ENCODE measurements at regions not wholly inside any gene's neighbourhood (a gene's known extent, or its start where the extent isn't known, plus 50 kb on each side); places are given as distances from the start of the nearest gene placed in this dataset.
A peak's percentile ranks its signal among the peaks of the same experiment; 100 is the strongest.

DNA sequence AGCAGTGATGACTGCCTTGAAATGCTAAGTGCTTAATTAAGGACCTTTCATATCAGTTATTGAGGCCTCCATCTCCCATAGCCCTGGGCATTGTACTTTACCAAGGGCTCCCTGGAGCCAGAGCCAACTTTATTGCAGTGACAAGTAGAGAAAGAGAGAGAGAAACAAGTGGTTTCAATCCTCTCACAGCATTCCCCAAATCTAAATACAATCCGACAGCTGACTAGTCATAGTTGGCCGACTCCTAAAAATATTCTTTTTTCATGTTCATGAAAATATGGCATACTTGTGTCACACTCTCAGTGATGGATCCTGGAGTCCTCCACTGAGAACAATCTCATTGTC lies 127.0 kb upstream of the TFAP2D start:
- H3K4me3 ChIP-seq: no peak overlapping the region
- no peak overlapping the region for H3K27ac ChIP-seq

DNA sequence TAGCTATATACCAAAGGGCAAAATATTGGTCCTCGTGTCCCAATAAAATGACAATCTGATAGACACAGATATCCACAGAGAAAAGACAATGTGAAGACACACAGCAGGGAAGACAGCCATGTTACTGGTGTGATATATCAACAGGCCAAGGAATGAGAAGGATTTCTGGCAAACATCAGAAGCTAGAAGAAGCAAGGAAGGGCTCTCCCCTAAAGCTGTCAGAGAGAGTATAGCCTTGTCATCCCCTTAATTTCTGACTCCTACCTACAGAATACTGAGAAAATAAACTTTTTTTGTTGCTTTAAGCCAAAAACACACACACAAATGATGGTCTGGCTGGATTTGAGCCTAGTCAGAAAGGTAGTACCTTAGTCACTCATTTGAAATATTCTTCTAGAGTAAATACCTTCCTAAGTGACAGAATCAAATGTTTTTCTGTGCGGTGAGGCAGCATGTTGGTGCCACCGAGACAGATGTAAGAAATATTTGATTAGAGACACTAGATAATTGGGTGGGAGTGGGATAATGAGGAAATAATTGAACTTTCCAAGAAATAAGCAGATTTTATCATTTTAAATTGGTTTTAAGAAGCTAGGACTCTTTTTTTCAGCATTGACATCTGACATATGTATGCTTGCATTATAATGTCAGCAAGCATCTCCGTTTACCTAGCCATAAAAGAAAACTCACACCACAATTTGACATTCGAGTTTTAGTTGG lies 123.4 kb upstream of the TFAP2D start:
- no peak overlapping the region for H3K27ac ChIP-seq
- H3K4me3 ChIP-seq: no peak overlapping the region

DNA sequence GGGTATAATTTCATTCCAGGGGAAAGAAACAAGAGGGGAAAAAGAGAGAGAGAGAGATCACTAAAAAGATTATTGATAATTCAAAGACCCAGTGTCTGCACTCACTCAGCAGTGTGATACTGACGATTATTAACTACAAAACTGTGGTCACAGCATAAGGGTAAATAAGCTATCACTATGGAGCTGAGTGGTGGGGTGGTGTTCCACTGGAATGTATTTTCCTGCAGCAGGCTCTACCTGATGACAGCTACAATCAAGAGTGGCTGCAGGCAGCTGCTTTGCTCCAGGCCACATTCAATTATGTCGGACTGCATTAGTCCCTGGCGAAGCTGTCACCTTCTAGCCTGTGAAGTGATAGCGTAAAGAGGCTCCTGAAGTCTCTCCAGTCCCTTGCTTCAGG lies 122.2 kb upstream of the TFAP2D start:
- no peak overlapping the region for H3K4me3 ChIP-seq

DNA sequence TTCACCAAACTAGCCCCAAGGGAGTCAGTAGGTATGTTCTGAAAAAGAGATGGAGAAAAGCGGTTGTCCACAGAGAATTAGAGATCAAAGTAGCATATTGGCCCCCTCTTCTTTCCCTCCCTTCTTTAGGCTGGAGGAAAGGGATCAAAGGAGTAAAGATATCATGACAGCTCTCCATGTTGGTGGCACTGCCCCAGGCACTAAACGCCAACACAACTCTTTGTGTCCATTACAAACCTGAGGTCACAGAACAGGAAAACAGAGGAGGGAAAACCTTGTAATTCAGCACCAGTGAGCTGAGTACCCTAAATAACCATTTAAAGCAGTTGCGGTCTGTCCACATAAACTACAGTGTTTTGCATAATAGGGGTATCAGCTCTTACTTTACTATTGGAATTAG lies 113.0 kb upstream of the TFAP2D start:
- Histone ChIP-seq H3K27ac (no peak overlapping the region), H3K4me3 (no peak overlapping the region)

More for the DNA sequence above, 122.2 kb upstream of the TFAP2D start:
- H3K27ac ChIP-seq: no peak overlapping the region

DNA sequence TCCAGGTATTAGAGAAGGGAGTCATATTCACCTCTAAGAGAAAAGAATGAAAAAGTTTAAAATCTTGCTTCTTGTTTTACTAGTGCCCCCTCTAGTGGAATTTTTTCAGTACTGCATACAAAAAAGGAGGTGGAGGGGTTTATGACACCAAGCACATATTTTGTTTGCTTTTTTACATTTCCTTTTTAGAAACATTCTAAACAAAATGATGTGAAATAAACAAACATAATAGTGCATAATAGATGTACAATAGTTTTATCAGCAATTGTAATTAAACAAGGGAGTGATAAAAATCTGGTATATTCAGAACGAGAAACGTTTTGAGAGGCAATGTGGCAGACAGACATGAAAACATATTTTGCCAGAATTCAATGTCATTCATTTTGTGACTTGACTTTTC lies 111.0 kb upstream of the TFAP2D start:
- Histone ChIP-seq H3K27ac (no peak overlapping the region), H3K4me3 (no peak overlapping the region)

DNA sequence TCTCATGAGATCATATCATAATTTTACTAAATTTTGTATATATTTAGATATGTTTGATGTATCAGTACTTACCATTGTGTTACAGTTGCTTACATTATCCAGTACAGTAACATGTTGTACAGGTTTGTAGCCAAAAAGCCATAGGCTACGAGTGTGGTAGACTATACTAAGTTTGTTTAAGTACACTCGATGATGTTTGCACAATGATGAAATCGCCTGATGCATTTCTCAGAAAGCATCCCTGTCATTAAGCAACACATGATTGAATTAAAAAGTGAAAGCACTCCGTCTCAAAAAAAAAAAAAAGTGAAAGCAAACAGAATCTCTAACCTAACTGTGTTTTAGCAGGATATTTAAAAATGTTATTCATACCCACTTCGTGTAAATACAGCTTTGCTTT lies 104.9 kb upstream of the TFAP2D start:
- Histone ChIP-seq H3K27ac (no peak overlapping the region), H3K4me3 (no peak overlapping the region)

DNA sequence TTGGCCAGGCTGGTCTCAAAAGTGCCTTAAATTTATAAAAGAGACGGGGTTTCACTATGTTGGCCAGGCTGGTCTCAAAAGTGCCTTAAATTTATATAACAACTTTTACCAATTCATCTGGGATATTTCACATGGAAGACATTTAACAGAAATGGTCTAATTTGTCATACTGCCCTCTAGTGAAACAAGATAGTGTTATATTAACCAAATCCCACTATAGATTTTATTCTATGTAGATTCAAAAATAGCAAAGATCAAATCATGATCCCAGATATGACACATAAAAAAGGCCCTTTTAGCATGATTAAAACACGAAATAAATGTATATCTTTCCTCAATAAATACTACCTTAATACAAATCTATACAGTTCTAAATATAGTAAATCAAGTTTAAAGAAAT lies 102.8 kb upstream of the TFAP2D start:
- Histone ChIP-seq H3K4me3 (no peak overlapping the region), H3K27ac (no peak overlapping the region)

DNA sequence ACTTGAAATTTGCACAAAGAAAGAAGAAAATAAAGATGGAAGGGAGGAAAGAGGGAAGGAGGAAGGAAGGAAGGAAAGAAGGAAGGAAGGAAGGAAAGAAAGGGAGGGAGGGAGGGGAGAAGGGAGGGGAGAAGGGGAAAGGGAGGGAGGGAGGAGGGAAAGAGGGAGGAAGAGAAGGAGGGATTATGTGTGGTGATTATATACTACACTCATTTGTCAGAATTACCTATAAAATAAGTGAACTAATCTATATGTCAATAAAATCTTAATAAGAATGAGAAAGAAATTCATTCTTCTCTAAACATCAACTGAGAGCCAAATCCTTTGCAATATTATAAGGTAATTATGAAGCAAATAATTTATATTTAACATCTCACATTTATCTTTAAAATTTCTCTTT lies 77.9 kb upstream of the TFAP2D start:
- H3K27ac ChIP-seq: no peak overlapping the region
- no peak overlapping the region for H3K4me3 ChIP-seq

DNA sequence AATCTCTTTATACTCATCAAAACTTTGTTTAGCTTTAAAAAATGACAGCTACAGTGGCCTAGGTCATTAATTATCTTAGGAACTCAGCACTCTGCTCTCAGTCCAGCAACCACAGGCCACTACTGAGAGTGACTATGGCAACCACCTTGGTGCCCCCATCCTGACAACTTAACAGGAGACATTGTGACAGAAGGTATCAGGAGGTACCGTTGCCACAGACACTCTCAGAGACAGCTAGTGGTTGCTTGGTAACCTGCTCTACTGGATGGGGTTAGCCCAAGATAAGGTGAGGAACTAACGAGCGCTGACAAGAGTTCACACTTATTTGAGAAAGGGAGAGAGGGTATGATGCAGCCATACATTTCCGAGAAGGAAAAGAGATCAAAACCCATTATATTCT lies 76.1 kb upstream of the TFAP2D start:
- Histone ChIP-seq H3K27ac (no peak overlapping the region), H3K4me3 (no peak overlapping the region)

DNA sequence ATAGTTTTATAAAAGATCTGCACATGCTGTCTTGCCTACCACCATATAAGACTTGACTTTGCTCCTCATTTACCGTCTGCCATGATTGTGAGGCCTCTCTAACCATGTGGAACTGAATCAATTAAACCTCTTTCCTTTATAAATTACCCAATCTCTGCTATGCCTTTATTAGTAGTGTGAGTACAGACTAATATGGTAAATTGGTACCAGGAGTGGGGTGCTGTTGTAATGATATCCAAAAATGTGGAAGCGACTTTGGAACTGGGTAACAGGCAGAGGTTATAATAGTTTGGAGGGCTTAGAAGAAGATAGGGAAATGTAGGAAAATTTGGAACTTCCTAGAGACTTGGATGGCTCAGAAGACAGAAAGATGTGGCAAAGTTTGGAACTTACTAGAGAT lies 64.2 kb upstream of the TFAP2D start:
- Histone ChIP-seq H3K4me3 (no peak overlapping the region), H3K27ac (no peak overlapping the region)

DNA sequence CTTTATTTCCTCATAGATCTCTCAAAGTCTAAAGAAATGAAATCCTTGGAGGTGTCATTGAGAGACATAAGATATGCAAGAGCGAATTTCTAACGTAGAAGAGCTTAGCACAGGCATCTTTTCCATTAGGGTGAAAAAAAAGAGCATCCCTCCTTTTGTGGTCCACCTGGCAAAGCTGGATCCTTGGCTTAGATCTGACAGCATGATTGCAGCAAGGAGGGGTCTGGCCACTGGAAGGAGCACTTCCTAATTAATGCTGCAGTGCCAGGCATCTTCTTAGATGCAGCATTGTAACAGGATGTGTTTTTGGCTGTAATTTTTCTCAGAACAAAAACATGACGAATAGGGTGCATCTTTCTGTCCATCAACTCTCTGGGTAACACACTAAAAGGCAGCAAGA lies 60.1 kb upstream of the TFAP2D start:
- Histone ChIP-seq H3K27ac (no peak overlapping the region), H3K4me3 (no peak overlapping the region)

DNA sequence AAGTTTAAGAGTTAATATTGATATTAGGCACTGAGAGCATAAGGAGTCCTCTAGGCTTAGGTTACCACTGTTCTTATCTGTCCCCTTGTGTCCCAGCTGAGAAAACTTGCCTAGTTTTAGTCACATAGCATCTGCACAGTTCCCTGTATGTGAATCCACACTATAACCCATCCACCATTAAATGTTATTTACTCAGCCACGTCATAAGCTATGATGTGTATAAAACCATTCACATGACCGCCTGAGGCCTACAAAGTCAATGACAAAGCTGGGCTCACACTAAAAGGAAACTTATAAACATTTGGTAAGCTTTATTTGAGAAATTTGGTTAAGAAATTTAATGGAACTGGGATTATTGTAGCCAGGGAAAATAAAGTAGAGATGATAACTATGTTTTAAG lies 59.2 kb upstream of the TFAP2D start:
- Histone ChIP-seq H3K4me3 (no peak overlapping the region), H3K27ac (no peak overlapping the region)

DNA sequence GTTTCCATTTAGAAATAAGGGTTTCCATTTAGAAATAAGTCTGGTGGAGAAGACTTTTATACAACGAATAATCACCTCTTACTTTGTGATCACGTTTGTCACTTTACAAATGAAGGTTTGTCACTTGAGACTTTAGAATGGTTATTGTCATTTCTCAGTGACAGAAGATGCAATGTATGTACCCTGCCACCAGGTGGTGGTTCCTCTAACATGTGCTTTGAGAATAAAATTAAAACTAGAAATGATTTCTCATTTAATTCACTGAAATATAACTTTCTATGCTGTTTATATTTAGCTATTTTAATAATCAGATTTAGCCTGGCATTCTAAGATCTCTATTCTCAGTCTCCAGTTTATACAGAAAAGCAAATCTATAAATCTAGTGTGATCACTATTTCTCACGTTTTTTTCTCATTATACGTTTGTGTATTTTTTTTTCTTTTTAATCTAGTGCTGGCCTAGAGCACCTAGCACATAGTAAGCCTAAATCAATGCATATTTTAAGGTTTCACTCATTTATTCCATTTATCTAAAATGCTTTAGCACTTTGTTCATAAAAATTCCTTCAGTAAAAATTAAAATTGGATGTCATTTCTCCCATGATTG lies 57.4 kb upstream of the TFAP2D start:
- Histone ChIP-seq H3K4me3 (no peak overlapping the region), H3K27ac (no peak overlapping the region)

DNA sequence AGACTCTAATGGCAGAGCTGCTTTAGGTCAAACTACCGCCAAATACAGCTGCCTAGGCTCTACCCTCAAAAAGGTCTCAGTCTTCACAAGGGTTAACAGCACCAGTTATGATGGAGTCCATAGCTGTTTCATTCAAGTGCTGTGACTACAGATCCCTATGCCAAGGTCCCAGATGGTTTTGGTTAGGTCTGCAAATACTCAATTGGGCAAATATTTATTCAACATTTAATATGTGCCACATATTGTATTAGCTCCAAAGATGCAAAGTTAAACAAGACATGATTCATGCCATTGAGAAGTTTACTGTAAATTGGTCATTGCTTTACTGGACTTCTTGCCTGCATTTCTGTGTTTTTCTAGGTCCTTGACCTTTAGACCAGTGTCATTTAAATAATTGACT lies 55.8 kb upstream of the TFAP2D start:
- Histone ChIP-seq H3K4me3 (no peak overlapping the region), H3K27ac (no peak overlapping the region)

DNA sequence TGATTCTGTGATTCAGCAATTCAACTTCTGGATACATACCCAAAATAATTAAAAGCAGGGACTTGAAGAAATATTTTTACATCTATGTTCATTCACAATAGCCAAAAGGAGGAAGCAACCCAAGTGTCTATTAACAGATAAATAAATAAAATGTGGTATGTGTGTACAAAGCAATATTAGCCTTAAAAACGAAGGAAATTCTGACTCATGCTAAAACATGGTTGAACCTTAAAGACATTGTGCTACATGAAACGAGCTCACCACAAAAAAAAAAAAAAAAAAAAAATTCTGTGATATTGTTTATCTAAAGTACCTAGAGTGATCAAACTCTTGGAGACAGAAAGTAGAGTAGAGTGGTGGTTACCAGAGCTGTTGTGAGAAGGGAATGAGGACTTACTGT lies 54.8 kb upstream of the TFAP2D start:
- Histone ChIP-seq H3K4me3 (no peak overlapping the region), H3K27ac (no peak overlapping the region)

DNA sequence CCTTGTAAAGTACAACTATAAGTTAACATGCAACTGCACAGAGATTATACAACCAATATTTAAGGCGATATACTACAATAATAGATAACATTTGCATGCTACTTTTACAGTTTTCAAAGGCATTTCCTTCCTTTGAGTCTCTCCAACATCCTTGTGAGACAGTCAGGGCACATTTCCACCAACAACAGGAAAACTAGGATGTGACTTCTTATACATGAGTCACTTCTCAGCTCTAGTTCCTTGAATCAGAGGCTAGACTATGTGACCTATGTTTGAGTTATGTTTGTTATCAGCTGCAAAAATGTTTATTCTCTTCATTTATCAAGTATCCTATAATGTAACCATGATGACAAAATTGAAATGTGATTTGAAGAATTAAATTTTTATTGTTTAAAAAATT lies 51.7 kb upstream of the TFAP2D start:
- Histone ChIP-seq H3K4me3 (no peak overlapping the region), H3K27ac (peak overlapping the region in 1 of 21 experiments; percentile 18)

All from skin epidermis (tissue), 12 donors.